ENCODE measurements at regions not wholly inside any gene's neighbourhood (a gene's known extent, or its start where the extent isn't known, plus 50 kb on each side); places are given as distances from the start of the nearest gene placed in this dataset.

- no peaks in the 10 kb centered on the region for H3K27me3 ChIP-seq
- H3K27ac ChIP-seq: no peak overlapping the region
- WGBS, 2 donors: 86 to 87% methylated on average over 4 of the region's 4 CpGs
- no peaks in the 10 kb centered on the region for H3K9me3 ChIP-seq
- DNase-seq: no peak
- intact Hi-C loops (cut with DNase I): no loop called here
- H3K4me3 ChIP-seq (replicated peaks in 1 of 3): no peak overlapping the region
- H3K36me3 ChIP-seq: no peaks in the 10 kb centered on the region
- H3K4me1 ChIP-seq: no peaks in the 10 kb centered on the region
- TF ChIP-seq CTCF (IDR thresholded peaks at IDR 0.05) (no peak), POLR2A (IDR thresholded peaks at IDR 0.05) (no peak)
Measured at GRCh38 chr4:163618845-163619244, 124.4 kb downstream of the TMA16 start.

- H3K4me3 ChIP-seq (replicated peaks in 1 of 3): no peak overlapping the region
- no peaks in the 10 kb centered on the region for H3K4me1 ChIP-seq
- intact Hi-C loops (cut with DNase I): no loop called here
- no peak for TF ChIP-seq POLR2A (IDR thresholded peaks at IDR 0.05)
- TF ChIP-seq CTCF (IDR thresholded peaks at IDR 0.05): no peak
- DNase-seq: no peak
- H3K27ac ChIP-seq: no peak overlapping the region
- H3K36me3 ChIP-seq: no peaks in the 10 kb centered on the region
- 80 to 83% methylated on average over 2 of the region's 2 CpGs for WGBS, 2 donors
- H3K9me3 ChIP-seq: no peaks in the 10 kb centered on the region
- H3K27me3 ChIP-seq: no peaks in the 10 kb centered on the region
Measured at GRCh38 chr4:163620738-163621137, 126.2 kb downstream of the TMA16 start.

- no peaks in the 10 kb centered on the region for H3K4me1 ChIP-seq
- 87 to 97% methylated on average over 2 of the region's 2 CpGs for WGBS, 2 donors
- H3K4me3 ChIP-seq (replicated peaks in 1 of 3): no peak overlapping the region
- no peak for TF ChIP-seq CTCF (IDR thresholded peaks at IDR 0.05)
- TF ChIP-seq POLR2A (IDR thresholded peaks at IDR 0.05): no peak
- H3K9me3 ChIP-seq: no peaks in the 10 kb centered on the region
- H3K36me3 ChIP-seq: no peaks in the 10 kb centered on the region
- DNase-seq: no peak
- no peak overlapping the region for H3K27ac ChIP-seq
- intact Hi-C loops (cut with DNase I): no loop called here
- H3K27me3 ChIP-seq: no peaks in the 10 kb centered on the region
Measured at GRCh38 chr4:163621821-163622220, 127.3 kb downstream of the TMA16 start.

- no peaks in the 10 kb centered on the region for H3K27me3 ChIP-seq
- TF ChIP-seq CTCF (IDR thresholded peaks at IDR 0.05): no peak
- TF ChIP-seq POLR2A (IDR thresholded peaks at IDR 0.05): no peak
- intact Hi-C loops (cut with DNase I): no loop called here
- no peak for DNase-seq
- 82 to 86% methylated on average over 5 of the region's 5 CpGs for WGBS, 2 donors
- no peak overlapping the region for H3K4me3 ChIP-seq (replicated peaks in 1 of 3)
- H3K4me1 ChIP-seq: no peaks in the 10 kb centered on the region
- no peaks in the 10 kb centered on the region for H3K36me3 ChIP-seq
- no peaks in the 10 kb centered on the region for H3K9me3 ChIP-seq
- H3K27ac ChIP-seq: no peak overlapping the region
Measured at GRCh38 chr4:163622379-163623035, 128.0 kb downstream of the TMA16 start.

GRCh38 chr4:163623787-163624186 lies 129.3 kb downstream of the TMA16 start:
- Histone ChIP-seq H3K9me3 (no peaks in the 10 kb centered on the region), H3K36me3 (no peaks in the 10 kb centered on the region), H3K27me3 (no peaks in the 10 kb centered on the region), H3K4me1 (no peaks in the 10 kb centered on the region), H3K4me3 (replicated peaks in 1 of 3) (no peak overlapping the region), H3K27ac (no peak overlapping the region)
- 82 to 88% methylated on average over 4 of the region's 4 CpGs for WGBS, 2 donors
- intact Hi-C loops (cut with DNase I): no loop called here
- no peak for DNase-seq
- no peak for TF ChIP-seq POLR2A (IDR thresholded peaks at IDR 0.05)
- TF ChIP-seq CTCF (IDR thresholded peaks at IDR 0.05): no peak
